HepG2 (cell line): ENCODE measurements at regions not wholly inside any gene's neighbourhood (a gene's known extent, or its start where the extent isn't known, plus 50 kb on each side); places are given as distances from the start of the nearest gene placed in this dataset.

Source experiments
- GATAD1 ChIP-seq: IDR thresholded peaks from 2 replicates; pipeline ENCODE4 v1.6.1; 2016; ENCODE audit warnings: missing genetic modification reagents, missing compliant biosample characterization
- KIAA2018 ChIP-seq: sonication (generic); formaldehyde crosslinking; IDR thresholded peaks from 2 replicates; pipeline ENCODE4 v1.5.0; 2020; ENCODE audit warnings: mild to moderate bottlenecking, missing genetic modification reagents, borderline replicate concordance
- MXD3 ChIP-seq: IDR thresholded peaks from 2 replicates; pipeline ENCODE4 v1.6.1; 2016; ENCODE audit warnings: mild to moderate bottlenecking, missing biosample characterization, missing genetic modification reagents
- PHF21A ChIP-seq: sonication (generic); formaldehyde crosslinking; IDR thresholded peaks from 2 replicates; pipeline ENCODE4 v1.5.0; 2020; ENCODE audit warnings: mild to moderate bottlenecking, missing genetic modification reagents
- TERF1 ChIP-seq: sonication (generic); formaldehyde crosslinking; IDR thresholded peaks from 2 replicates; pipeline ENCODE4 v1.8.0; 2022; ENCODE audit warnings: mild to moderate bottlenecking, missing genetic modification reagents, moderate library complexity
- ZNF772 ChIP-seq: sonication (generic); formaldehyde crosslinking; IDR thresholded peaks from 2 replicates; pipeline ENCODE4 v1.5.0; 2020; ENCODE audit warnings: mild to moderate bottlenecking, missing genetic modification reagents
- TF ChIP-seq, protein P1 (sequence below): sonication (generic); formaldehyde crosslinking; IDR thresholded peaks from 2 replicates; pipeline ENCODE4 v1.4.0; 2020; ENCODE audit warnings: missing genetic modification reagents, mild to moderate bottlenecking, borderline replicate concordance

- TF ChIP-seq MXD3 (CRISPR knock-in tag) (no peak), ZNF772 (CRISPR knock-in tag) (no peak), PHF21A (CRISPR knock-in tag) (no peak), TERF1 (CRISPR knock-in tag) (no peak), KIAA2018 (CRISPR knock-in tag) (no peak), GATAD1 (CRISPR knock-in tag) (no peak)
- TF ChIP-seq, protein P1, sequence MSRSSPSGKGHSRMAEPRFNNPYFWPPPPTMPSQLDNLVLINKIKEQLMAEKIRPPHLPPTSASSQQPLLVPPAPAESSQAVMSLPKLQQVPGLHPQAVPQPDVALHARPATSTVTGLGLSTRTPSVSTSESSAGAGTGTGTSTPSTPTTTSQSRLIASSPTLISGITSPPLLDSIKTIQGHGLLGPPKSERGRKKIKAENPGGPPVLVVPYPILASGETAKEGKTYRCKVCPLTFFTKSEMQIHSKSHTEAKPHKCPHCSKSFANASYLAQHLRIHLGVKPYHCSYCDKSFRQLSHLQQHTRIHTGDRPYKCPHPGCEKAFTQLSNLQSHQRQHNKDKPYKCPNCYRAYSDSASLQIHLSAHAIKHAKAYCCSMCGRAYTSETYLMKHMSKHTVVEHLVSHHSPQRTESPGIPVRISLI (CRISPR knock-in tag) = no peak
Measured at GRCh38 chr4:152243896-152244595, 291.8 kb downstream of the FBXW7 start (continued).
